NB4 (cell line): ENCODE measurements at regions not wholly inside any gene's neighbourhood (a gene's known extent, or its start where the extent isn't known, plus 50 kb on each side); places are given as distances from the start of the nearest gene placed in this dataset.

Experiments
- DNase-seq: peaks from one replicate; pipeline ENCODE4 v3.0.0; 2010; ENCODE audit warnings: low read depth
- H3K4me3 ChIP-seq: one replicate; pipeline ENCODE4 v1.5.1; 2011; ENCODE audit warnings: mild to moderate bottlenecking, low read depth, low read length, moderate library complexity
- MYC ChIP-seq: IDR thresholded peaks from 2 replicates; pipeline ENCODE4 v1.6.1; 2011; ENCODE audit warnings: low read depth, low read length
- POLR2A ChIP-seq: IDR thresholded peaks from 2 replicates; pipeline ENCODE4 v1.6.1; 2011; ENCODE audit warnings: mild to moderate bottlenecking; ENCODE audit not compliant: insufficient read length; ENCODE audit errors: extremely low read depth
- TF ChIP-seq, protein P1 (sequence below): IDR thresholded peaks from 2 replicates; pipeline ENCODE4 v1.6.1; 2011; ENCODE audit warnings: low read depth, low read length
- TF ChIP-seq, protein P2 (sequence below): IDR thresholded peaks from one replicate; pipeline ENCODE4 v1.5.1; 2012; ENCODE audit warnings: low read depth, low read length

DNA sequence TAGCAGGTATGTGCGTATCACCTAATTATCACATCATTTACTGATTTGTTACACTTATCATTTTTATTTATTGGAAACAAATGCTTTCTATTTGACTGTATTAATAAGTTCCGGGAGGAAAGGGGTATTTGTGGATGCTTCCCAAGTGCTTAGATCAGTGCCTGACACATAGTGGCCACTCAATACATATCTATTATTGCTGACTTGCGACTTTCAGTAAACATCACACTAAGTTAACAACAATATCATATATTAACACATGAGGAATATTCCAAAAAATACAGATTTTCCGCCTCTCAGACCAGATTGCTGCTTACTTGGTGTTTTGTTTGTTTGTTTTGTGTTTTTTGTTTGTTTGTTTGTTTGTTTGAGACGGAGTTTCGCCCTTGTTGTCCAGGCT is 52.6 kb upstream of the ZFP42 start:
- no peak for DNase-seq
- H3K4me3 ChIP-seq, result no peak overlapping the region
- TF ChIP-seq, protein P1, sequence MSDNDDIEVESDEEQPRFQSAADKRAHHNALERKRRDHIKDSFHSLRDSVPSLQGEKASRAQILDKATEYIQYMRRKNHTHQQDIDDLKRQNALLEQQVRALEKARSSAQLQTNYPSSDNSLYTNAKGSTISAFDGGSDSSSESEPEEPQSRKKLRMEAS, result no peak
- TF ChIP-seq, protein P2, sequence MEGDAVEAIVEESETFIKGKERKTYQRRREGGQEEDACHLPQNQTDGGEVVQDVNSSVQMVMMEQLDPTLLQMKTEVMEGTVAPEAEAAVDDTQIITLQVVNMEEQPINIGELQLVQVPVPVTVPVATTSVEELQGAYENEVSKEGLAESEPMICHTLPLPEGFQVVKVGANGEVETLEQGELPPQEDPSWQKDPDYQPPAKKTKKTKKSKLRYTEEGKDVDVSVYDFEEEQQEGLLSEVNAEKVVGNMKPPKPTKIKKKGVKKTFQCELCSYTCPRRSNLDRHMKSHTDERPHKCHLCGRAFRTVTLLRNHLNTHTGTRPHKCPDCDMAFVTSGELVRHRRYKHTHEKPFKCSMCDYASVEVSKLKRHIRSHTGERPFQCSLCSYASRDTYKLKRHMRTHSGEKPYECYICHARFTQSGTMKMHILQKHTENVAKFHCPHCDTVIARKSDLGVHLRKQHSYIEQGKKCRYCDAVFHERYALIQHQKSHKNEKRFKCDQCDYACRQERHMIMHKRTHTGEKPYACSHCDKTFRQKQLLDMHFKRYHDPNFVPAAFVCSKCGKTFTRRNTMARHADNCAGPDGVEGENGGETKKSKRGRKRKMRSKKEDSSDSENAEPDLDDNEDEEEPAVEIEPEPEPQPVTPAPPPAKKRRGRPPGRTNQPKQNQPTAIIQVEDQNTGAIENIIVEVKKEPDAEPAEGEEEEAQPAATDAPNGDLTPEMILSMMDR, result no peak
- no peak for TF ChIP-seq POLR2A
- TF ChIP-seq MYC, result no peak

DNA sequence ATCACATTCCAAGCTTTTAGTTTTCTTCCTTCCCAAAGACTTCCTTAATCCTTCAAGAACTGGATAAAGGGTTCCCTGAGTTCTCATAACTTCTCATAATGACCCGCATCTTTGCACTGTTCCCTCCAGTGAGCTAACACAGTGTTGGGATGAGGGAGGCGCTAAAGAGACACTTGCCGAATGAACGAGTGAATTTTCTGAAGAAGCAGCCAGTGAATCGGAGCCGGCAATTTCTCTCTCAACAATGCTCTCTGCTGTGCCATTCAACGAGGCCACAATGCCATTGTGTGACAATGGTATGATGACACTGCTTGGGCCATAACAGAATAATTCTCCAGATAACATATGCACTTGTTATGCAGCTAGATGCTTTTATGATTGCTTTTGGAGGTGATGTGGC is 51.4 kb upstream of the ZFP42 start:
- TF ChIP-seq, protein P1, result no peak
- TF ChIP-seq, protein P2, result no peak
- no peak for TF ChIP-seq POLR2A
- no peak for TF ChIP-seq MYC
- no peak overlapping the region for H3K4me3 ChIP-seq
- DNase-seq, result no peak
